ENCODE measurements at regions not wholly inside any gene's neighbourhood (a gene's known extent, or its start where the extent isn't known, plus 50 kb on each side); places are given as distances from the start of the nearest gene placed in this dataset.

- H3K9me3 ChIP-seq = no peaks in the 10 kb centered on the region
- no peaks in the 10 kb centered on the region for H3K27me3 ChIP-seq
- H3K4me1 ChIP-seq = no peaks in the 10 kb centered on the region
- H3K27ac ChIP-seq = no peak overlapping the region
- H3K36me3 ChIP-seq = no peaks in the 10 kb centered on the region
- no peak for DNase-seq (ENCODE audit: low spot score)
- H3K4me3 ChIP-seq = no peak overlapping the region
- TF ChIP-seq CTCF (IDR thresholded peaks at IDR 0.05) = no peak
Observed at GRCh38 chr9:7258688-7259396, 501.1 kb downstream of the KDM4C start.

- H3K4me3 ChIP-seq = no peak overlapping the region
- H3K27ac ChIP-seq = no peak overlapping the region
- no peaks in the 10 kb centered on the region for H3K9me3 ChIP-seq
- DNase-seq (ENCODE audit: low spot score) = no peak
- TF ChIP-seq CTCF (IDR thresholded peaks at IDR 0.05) = no peak
- no peaks in the 10 kb centered on the region for H3K4me1 ChIP-seq
- no peaks in the 10 kb centered on the region for H3K36me3 ChIP-seq
- H3K27me3 ChIP-seq = no peaks in the 10 kb centered on the region
Observed at GRCh38 chr9:7246917-7247522, 489.2 kb downstream of the KDM4C start.

GRCh38 chr9:7245976-7246580 is 488.3 kb downstream of the KDM4C start:
- Histone ChIP-seq H3K36me3 (no peaks in the 10 kb centered on the region), H3K27ac (no peak overlapping the region), H3K4me1 (no peaks in the 10 kb centered on the region), H3K9me3 (no peaks in the 10 kb centered on the region), H3K27me3 (no peaks in the 10 kb centered on the region), H3K4me3 (no peak overlapping the region)
- DNase-seq (ENCODE audit: low spot score) = no peak
- TF ChIP-seq CTCF (IDR thresholded peaks at IDR 0.05) = no peak

GRCh38 chr9:7243838-7244237 is 486.1 kb downstream of the KDM4C start:
- H3K36me3 ChIP-seq = no peaks in the 10 kb centered on the region
- peaks cover 0 to 8% of the 10 kb centered on the region in 2 donors for H3K9me3 ChIP-seq
- no peak overlapping the region for H3K27ac ChIP-seq
- DNase-seq (ENCODE audit: low spot score) = no peak
- no peaks in the 10 kb centered on the region for H3K4me1 ChIP-seq
- H3K4me3 ChIP-seq = no peak overlapping the region
- no peak for TF ChIP-seq CTCF (IDR thresholded peaks at IDR 0.05)
- H3K27me3 ChIP-seq = no peaks in the 10 kb centered on the region

GRCh38 chr9:7242126-7242525 is 484.4 kb downstream of the KDM4C start:
- H3K4me3 ChIP-seq = no peak overlapping the region
- H3K4me1 ChIP-seq = no peaks in the 10 kb centered on the region
- H3K27ac ChIP-seq = no peak overlapping the region
- no peaks in the 10 kb centered on the region for H3K36me3 ChIP-seq
- DNase-seq (ENCODE audit: low spot score) = no peak
- no peaks in the 10 kb centered on the region for H3K27me3 ChIP-seq
- no peak for TF ChIP-seq CTCF (IDR thresholded peaks at IDR 0.05)
- peaks cover 0 to 8% of the 10 kb centered on the region in 2 donors for H3K9me3 ChIP-seq
